Neural progenitor cell (in vitro differentiated cells): ENCODE measurements at regions not wholly inside any gene's neighbourhood (a gene's known extent, or its start where the extent isn't known, plus 50 kb on each side); places are given as distances from the start of the nearest gene placed in this dataset.

ENCODE experiments used
- DNase-seq: peaks from one replicate; pipeline ENCODE4 v3.0.0-alpha.2; 2016; ENCODE audit warnings: low spot score
- H2AFZ ChIP-seq: fragments of 200-600 bp; sonication (generic); replicated peaks from 2 replicates; pipeline ENCODE4 v1.6.1; 2016; ENCODE audit warnings: antibody characterized with exemption
- H3F3A ChIP-seq: fragments of 200-600 bp; sonication (generic); 2 replicates; pipeline ENCODE4 v1.6.1; 2016; ENCODE audit warnings: antibody characterized with exemption, low read depth
- H3K27ac ChIP-seq: fragments of 200-600 bp; sonication (generic); 2 replicates; pipeline ENCODE4 v1.5.1; 2016; ENCODE audit warnings: mild to moderate bottlenecking
- H3K27me3 ChIP-seq: fragments of 200-600 bp; sonication (generic); 2 replicates; pipeline ENCODE4 v1.6.1; 2016; ENCODE audit warnings: mild to moderate bottlenecking, moderate library complexity
- H3K36me3 ChIP-seq: fragments of 200-600 bp; sonication (generic); 2 replicates; pipeline ENCODE4 v1.5.1; 2016
- H3K4me1 ChIP-seq: fragments of 200-600 bp; sonication (generic); 2 replicates; pipeline ENCODE4 v1.6.1; 2016; ENCODE audit warnings: mixed run types
- H3K4me2 ChIP-seq: fragments of 200-600 bp; sonication (generic); 2 replicates; pipeline ENCODE4 v1.6.1; 2016
- H3K4me3 ChIP-seq: fragments of 200-600 bp; sonication (generic); 2 replicates; pipeline ENCODE4 v1.5.1; 2016
- H3K79me2 ChIP-seq: fragments of 200-600 bp; sonication (generic); 2 replicates; pipeline ENCODE4 v1.6.1; 2016; ENCODE audit warnings: low read depth
- H3K9ac ChIP-seq: fragments of 200-600 bp; sonication (generic); 2 replicates; pipeline ENCODE4 v1.6.1; 2016
- H3K9me3 ChIP-seq: fragments of 200-600 bp; sonication (generic); 2 replicates; pipeline ENCODE4 v1.5.1; 2016; ENCODE audit warnings: low read depth
- H4K20me1 ChIP-seq: fragments of 200-600 bp; sonication (generic); 2 replicates; pipeline ENCODE4 v1.6.1; 2016; ENCODE audit warnings: low read depth
- H3K27ac Mint-ChIP-seq: 3 replicates; pipeline ENCODE4 v1.8.0; 2021; ENCODE audit warnings: mixed read lengths
- H3K27me3 Mint-ChIP-seq: 2 replicates; pipeline ENCODE4 v1.8.0; 2022; ENCODE audit warnings: low read depth, mild to moderate bottlenecking, inconsistent platforms, moderate library complexity, mixed read lengths; ENCODE audit not compliant: insufficient read depth
- H3K36me3 Mint-ChIP-seq: 3 replicates; pipeline ENCODE4 v1.8.0; 2021; ENCODE audit warnings: mixed read lengths
- H3K4me1 Mint-ChIP-seq: 3 replicates; pipeline ENCODE4 v1.8.0; 2021; ENCODE audit warnings: mixed read lengths
- H3K4me3 Mint-ChIP-seq: 3 replicates; pipeline ENCODE4 v1.8.0; 2021; ENCODE audit warnings: mild to moderate bottlenecking, moderate library complexity, mixed read lengths
- H3K9me3 Mint-ChIP-seq: 3 replicates; pipeline ENCODE4 v1.8.0; 2020; ENCODE audit warnings: mixed read lengths
- EZH2 ChIP-seq: fragments of 200-600 bp; sonication (generic); IDR thresholded peaks from 2 replicates; pipeline ENCODE4 v1.6.1; 2017; ENCODE audit warnings: antibody characterized with exemption, mild to moderate bottlenecking, moderate library complexity
- EZH2phosphoT487 ChIP-seq: fragments of 200-600 bp; sonication (generic); IDR thresholded peaks from 2 replicates; pipeline ENCODE4 v1.6.1; 2017; ENCODE audit warnings: antibody characterized with exemption
- TF ChIP-seq, protein P1 (sequence below): fragments of 200-600 bp; sonication (generic); IDR thresholded peaks from 2 replicates; pipeline ENCODE4 v1.5.1; 2017; ENCODE audit warnings: antibody characterized with exemption, mild to moderate bottlenecking

DNA sequence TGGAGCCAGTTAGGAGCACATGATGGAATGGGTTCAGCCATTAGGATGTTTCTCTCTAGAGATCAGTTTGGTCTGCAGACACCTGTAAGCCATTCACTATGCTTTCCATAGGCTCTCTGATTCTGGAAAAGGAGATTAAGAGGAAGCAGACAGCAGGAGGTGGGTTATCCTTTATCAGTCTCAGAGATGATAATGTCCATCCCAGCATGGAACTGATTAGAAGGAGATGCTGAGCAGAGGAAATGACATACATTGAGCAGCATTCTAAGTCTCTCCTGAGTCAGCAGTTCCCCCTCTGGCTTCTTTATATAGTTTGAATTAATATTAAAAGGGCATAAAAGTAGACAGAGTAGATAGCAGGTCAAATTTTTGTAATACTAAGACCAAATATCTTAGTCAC, 591.1 kb downstream of the GBE1 start:
- no peak overlapping the region for H3K9ac ChIP-seq
- H2AFZ ChIP-seq = no peak overlapping the region
- Mint-ChIP-seq H3K27ac (no peak overlapping the region), H3K36me3 (no peaks in the 10 kb centered on the region), H3K4me3 (no peak overlapping the region), H3K4me1 (peaks cover 9% of the 10 kb centered on the region), H3K27me3 (peaks cover 8% of the 10 kb centered on the region), H3K9me3 (peaks cover 2% of the 10 kb centered on the region)
- no peaks in the 10 kb centered on the region for H3K27me3 ChIP-seq
- no peak overlapping the region for H3K27ac ChIP-seq
- no peaks in the 10 kb centered on the region for H3K79me2 ChIP-seq
- H3K36me3 ChIP-seq = no peaks in the 10 kb centered on the region
- no peak overlapping the region for H3K4me2 ChIP-seq
- no peaks in the 10 kb centered on the region for H4K20me1 ChIP-seq
- no peaks in the 10 kb centered on the region for H3K9me3 ChIP-seq
- peaks cover 21% of the 10 kb centered on the region for H3K4me1 ChIP-seq
- TF ChIP-seq EZH2 (no peak), EZH2phosphoT487 (peak; percentile 43)
- TF ChIP-seq, protein P1, sequence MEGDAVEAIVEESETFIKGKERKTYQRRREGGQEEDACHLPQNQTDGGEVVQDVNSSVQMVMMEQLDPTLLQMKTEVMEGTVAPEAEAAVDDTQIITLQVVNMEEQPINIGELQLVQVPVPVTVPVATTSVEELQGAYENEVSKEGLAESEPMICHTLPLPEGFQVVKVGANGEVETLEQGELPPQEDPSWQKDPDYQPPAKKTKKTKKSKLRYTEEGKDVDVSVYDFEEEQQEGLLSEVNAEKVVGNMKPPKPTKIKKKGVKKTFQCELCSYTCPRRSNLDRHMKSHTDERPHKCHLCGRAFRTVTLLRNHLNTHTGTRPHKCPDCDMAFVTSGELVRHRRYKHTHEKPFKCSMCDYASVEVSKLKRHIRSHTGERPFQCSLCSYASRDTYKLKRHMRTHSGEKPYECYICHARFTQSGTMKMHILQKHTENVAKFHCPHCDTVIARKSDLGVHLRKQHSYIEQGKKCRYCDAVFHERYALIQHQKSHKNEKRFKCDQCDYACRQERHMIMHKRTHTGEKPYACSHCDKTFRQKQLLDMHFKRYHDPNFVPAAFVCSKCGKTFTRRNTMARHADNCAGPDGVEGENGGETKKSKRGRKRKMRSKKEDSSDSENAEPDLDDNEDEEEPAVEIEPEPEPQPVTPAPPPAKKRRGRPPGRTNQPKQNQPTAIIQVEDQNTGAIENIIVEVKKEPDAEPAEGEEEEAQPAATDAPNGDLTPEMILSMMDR = no peak
- no peak overlapping the region for H3K4me3 ChIP-seq
- no peaks in the 10 kb centered on the region for H3F3A ChIP-seq
- peak; percentile 60 for DNase-seq

DNA sequence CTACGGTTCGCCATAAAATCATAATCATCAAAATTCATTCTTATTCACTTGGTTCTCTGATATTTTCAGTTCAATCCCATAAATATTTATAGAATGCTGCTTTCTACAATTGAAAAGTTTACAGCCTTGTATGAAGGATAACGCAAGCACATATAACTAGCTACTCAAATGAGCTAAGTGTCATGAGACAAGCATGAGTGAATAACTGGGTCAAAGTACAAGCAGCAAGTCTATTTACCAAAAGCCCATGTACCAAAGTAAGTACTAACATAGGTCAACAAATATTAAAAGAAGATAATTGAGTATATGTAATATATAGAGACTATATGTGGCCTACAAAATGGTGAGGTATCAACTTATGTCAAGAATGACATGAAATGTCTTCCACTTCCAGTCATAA, 596.6 kb downstream of the GBE1 start:
- no peak overlapping the region for H3K4me3 ChIP-seq
- peaks cover 15% of the 10 kb centered on the region for H3K4me1 ChIP-seq
- H3K27ac Mint-ChIP-seq = no peak overlapping the region
- no peak overlapping the region for H3K4me3 Mint-ChIP-seq
- no peak overlapping the region for H3K9ac ChIP-seq
- H3K9me3 ChIP-seq = no peaks in the 10 kb centered on the region
- H3K9me3 Mint-ChIP-seq = peaks cover 2% of the 10 kb centered on the region
- no peaks in the 10 kb centered on the region for H3K36me3 ChIP-seq
- no peak overlapping the region for H3K27ac ChIP-seq
- no peaks in the 10 kb centered on the region for H3F3A ChIP-seq
- H3K27me3 Mint-ChIP-seq = peaks cover 6% of the 10 kb centered on the region
- no peak overlapping the region for H2AFZ ChIP-seq
- no peaks in the 10 kb centered on the region for H3K36me3 Mint-ChIP-seq
- no peaks in the 10 kb centered on the region for H4K20me1 ChIP-seq
- H3K4me1 Mint-ChIP-seq = peaks cover 4% of the 10 kb centered on the region
- no peak for DNase-seq
- H3K4me2 ChIP-seq = no peak overlapping the region
- TF ChIP-seq, protein P1 = no peak
- TF ChIP-seq EZH2phosphoT487 = no peak
- no peaks in the 10 kb centered on the region for H3K79me2 ChIP-seq
- no peaks in the 10 kb centered on the region for H3K27me3 ChIP-seq

DNA sequence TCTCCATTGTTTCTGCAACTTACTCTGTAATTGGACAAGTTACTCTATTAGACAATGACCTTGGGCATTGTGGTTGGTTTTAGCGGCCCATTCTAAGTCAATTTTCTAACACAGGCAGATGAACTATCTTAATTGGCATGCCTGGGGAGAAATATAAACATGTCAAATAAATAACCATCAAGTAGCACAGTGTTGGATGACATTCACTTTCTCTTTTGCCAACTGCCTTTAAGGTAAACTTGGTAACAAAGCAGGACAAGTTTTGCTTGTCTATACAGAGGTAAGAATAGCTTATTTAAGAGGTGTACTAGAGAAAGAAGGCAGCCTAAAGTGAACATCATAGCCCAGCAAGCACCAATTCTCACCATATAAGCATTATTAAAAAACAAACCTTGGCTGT, 599.6 kb downstream of the GBE1 start:
- Histone ChIP-seq H4K20me1 (no peaks in the 10 kb centered on the region), H3K9ac (no peak overlapping the region), H3K79me2 (no peaks in the 10 kb centered on the region), H2AFZ (no peak overlapping the region), H3K4me1 (peaks cover 8% of the 10 kb centered on the region), H3K9me3 (no peaks in the 10 kb centered on the region), H3K4me3 (no peak overlapping the region), H3K27ac (no peak overlapping the region), H3K36me3 (no peaks in the 10 kb centered on the region), H3K27me3 (no peaks in the 10 kb centered on the region), H3K4me2 (no peak overlapping the region), H3F3A (no peaks in the 10 kb centered on the region)
- DNase-seq = no peak
- H3K9me3 Mint-ChIP-seq = no peaks in the 10 kb centered on the region
- H3K4me3 Mint-ChIP-seq = no peak overlapping the region
- no peaks in the 10 kb centered on the region for H3K4me1 Mint-ChIP-seq
- no peaks in the 10 kb centered on the region for H3K27me3 Mint-ChIP-seq
- H3K36me3 Mint-ChIP-seq = no peaks in the 10 kb centered on the region
- H3K27ac Mint-ChIP-seq = no peak overlapping the region
- TF ChIP-seq EZH2phosphoT487 (no peak), EZH2 (no peak)
- TF ChIP-seq, protein P1 = no peak

DNA sequence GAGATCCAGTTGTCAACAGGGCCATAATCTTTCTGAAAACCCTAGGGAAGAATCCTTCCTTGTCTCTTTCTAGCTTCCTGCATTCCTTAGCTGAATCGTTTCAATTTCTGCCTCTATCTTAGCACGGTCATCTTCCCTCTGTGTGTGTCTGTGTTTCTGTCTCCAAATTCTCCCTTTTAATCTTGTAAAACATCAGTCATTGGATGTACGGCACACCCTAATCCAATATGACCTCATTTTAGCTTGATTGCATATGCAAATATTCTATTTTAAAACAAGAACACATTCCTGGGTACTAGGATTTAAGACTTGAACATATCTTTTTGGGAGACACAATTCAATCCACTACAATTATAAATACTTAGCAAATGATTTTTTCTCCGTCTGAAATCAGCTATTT, 600.3 kb downstream of the GBE1 start:
- H3K27ac ChIP-seq = no peak overlapping the region
- peaks cover 8% of the 10 kb centered on the region for H3K4me1 ChIP-seq
- Mint-ChIP-seq H3K4me3 (no peak overlapping the region), H3K4me1 (no peaks in the 10 kb centered on the region), H3K36me3 (no peaks in the 10 kb centered on the region), H3K27ac (no peak overlapping the region), H3K9me3 (no peaks in the 10 kb centered on the region), H3K27me3 (no peaks in the 10 kb centered on the region)
- no peak for TF ChIP-seq EZH2phosphoT487
- TF ChIP-seq EZH2 = no peak
- TF ChIP-seq, protein P1 = no peak
- H3K36me3 ChIP-seq = no peaks in the 10 kb centered on the region
- no peak overlapping the region for H3K9ac ChIP-seq
- no peak for DNase-seq
- no peaks in the 10 kb centered on the region for H3K9me3 ChIP-seq
- no peaks in the 10 kb centered on the region for H3K79me2 ChIP-seq
- no peak overlapping the region for H3K4me2 ChIP-seq
- no peak overlapping the region for H3K4me3 ChIP-seq
- H3F3A ChIP-seq = no peaks in the 10 kb centered on the region
- no peaks in the 10 kb centered on the region for H3K27me3 ChIP-seq
- H4K20me1 ChIP-seq = no peaks in the 10 kb centered on the region
- no peak overlapping the region for H2AFZ ChIP-seq
